Hepatocyte (in vitro differentiated cells): ENCODE measurements at regions not wholly inside any gene's neighbourhood (a gene's known extent, or its start where the extent isn't known, plus 50 kb on each side); places are given as distances from the start of the nearest gene placed in this dataset.

Experiments used
- DNase-seq: peaks from one replicate; pipeline ENCODE4 v3.0.0-alpha.2; 2016; ENCODE audit warnings: low spot score
- H2AFZ ChIP-seq: fragments of 200-600 bp; sonication (generic); 2 replicates; pipeline ENCODE4 v1.6.0; 2016; ENCODE audit warnings: antibody characterized with exemption, mild to moderate bottlenecking
- H3K27ac ChIP-seq: fragments of 200-600 bp; sonication (generic); 2 replicates; pipeline ENCODE4 v1.5.1; 2016; ENCODE audit warnings: mild to moderate bottlenecking
- H3K27me3 ChIP-seq: fragments of 200-600 bp; sonication (generic); 2 replicates; pipeline ENCODE4 v1.6.1; 2016
- H3K36me3 ChIP-seq: fragments of 200-600 bp; sonication (generic); replicated peaks from 2 replicates; pipeline ENCODE4 v1.5.1; 2016; ENCODE audit warnings: low read depth; ENCODE audit not compliant: insufficient read depth
- H3K4me1 ChIP-seq: fragments of 200-600 bp; sonication (generic); 2 replicates; pipeline ENCODE4 v1.5.1; 2016; ENCODE audit warnings: mild to moderate bottlenecking, moderate library complexity; ENCODE audit not compliant: insufficient read depth
- H3K4me2 ChIP-seq: fragments of 200-600 bp; sonication (generic); 2 replicates; pipeline ENCODE4 v1.6.0; 2016
- H3K4me3 ChIP-seq: fragments of 200-600 bp; sonication (generic); 2 replicates; pipeline ENCODE4 v1.5.1; 2016; ENCODE audit warnings: mild to moderate bottlenecking
- H3K79me2 ChIP-seq: fragments of 200-600 bp; sonication (generic); 2 replicates; pipeline ENCODE4 v1.6.0; 2017; ENCODE audit warnings: mild to moderate bottlenecking
- H3K9me2 ChIP-seq: fragments of 200-600 bp; sonication (generic); replicated peaks from 2 replicates; pipeline ENCODE4 v1.6.0; 2017; ENCODE audit warnings: mild to moderate bottlenecking; ENCODE audit not compliant: insufficient read depth
- H3K9me3 ChIP-seq: fragments of 200-600 bp; sonication (generic); 2 replicates; pipeline ENCODE4 v1.5.1; 2016; ENCODE audit warnings: low read depth, mild to moderate bottlenecking
- H4K20me1 ChIP-seq: fragments of 200-600 bp; sonication (generic); 2 replicates; pipeline ENCODE4 v1.6.0; 2016; ENCODE audit warnings: mild to moderate bottlenecking; ENCODE audit not compliant: insufficient read depth, poor library complexity, severe bottlenecking
- EZH2 ChIP-seq: fragments of 200-600 bp; sonication (generic); IDR thresholded peaks from 2 replicates; pipeline ENCODE4 v1.6.1; 2016; ENCODE audit warnings: antibody characterized with exemption, mild to moderate bottlenecking, borderline replicate concordance
- EZH2phosphoT487 ChIP-seq: fragments of 200-600 bp; sonication (generic); IDR thresholded peaks from one replicate; pipeline ENCODE4 v1.6.1; 2018; ENCODE audit warnings: antibody characterized with exemption, mild to moderate bottlenecking, low read depth, moderate library complexity; ENCODE audit not compliant: unreplicated experiment, severe bottlenecking
- WGBS: methylation state at CpG from one replicate; pipeline ENCODE4 v1.1.6; 2016; ENCODE audit warnings: low lambda C conversion rate; ENCODE audit errors: missing lambda C conversion rate; 5-methylcytosine and 5-hydroxymethylcytosine counted together
- TF ChIP-seq, protein P1 (sequence below): fragments of 200-600 bp; sonication (generic); IDR thresholded peaks from 2 replicates; pipeline ENCODE4 v1.5.1; 2016; ENCODE audit warnings: antibody characterized with exemption, mild to moderate bottlenecking; ENCODE audit not compliant: poor library complexity

DNA sequence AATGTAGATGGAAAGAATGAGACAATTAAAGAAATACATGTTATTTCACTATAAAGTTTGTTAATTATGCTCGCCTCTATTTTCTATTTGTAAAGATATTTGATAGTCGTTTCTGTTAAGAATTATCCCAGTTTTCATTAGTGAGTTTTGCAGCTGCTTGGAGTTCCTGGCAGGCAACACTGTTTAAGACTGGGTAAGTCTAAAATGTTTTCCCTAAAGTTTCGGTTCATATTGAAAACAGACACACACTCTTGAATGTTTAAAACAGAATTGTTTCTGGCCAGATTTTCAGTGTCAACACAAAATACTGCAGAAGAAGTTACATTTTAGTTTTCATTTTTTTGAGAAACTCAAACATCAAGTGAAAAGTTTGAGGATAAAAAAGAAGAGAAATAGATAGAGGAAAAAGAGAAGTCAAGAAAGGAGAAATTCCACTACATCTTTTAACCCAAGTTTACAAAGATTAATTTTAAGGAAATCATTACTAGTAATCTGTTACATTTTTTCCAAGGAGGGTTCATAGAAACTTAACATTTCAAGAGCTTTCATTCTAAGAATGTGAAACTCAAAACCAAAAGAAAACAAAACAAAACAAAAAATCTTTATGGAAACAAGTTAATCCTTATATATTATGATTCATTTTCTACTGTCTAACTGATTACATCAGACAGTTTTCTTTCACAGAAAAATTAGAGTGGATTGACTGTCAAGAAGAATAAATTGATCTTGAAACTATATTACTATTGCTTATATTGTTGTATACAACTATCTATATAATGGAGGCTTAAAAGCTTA is 305.5 kb downstream of the FAT4 start:
- TF ChIP-seq, protein P1, sequence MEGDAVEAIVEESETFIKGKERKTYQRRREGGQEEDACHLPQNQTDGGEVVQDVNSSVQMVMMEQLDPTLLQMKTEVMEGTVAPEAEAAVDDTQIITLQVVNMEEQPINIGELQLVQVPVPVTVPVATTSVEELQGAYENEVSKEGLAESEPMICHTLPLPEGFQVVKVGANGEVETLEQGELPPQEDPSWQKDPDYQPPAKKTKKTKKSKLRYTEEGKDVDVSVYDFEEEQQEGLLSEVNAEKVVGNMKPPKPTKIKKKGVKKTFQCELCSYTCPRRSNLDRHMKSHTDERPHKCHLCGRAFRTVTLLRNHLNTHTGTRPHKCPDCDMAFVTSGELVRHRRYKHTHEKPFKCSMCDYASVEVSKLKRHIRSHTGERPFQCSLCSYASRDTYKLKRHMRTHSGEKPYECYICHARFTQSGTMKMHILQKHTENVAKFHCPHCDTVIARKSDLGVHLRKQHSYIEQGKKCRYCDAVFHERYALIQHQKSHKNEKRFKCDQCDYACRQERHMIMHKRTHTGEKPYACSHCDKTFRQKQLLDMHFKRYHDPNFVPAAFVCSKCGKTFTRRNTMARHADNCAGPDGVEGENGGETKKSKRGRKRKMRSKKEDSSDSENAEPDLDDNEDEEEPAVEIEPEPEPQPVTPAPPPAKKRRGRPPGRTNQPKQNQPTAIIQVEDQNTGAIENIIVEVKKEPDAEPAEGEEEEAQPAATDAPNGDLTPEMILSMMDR = no peak
- TF ChIP-seq EZH2phosphoT487 (no peak), EZH2 (no peak)
- WGBS = 59% methylated on average over 3 of the region's 3 CpGs
- no peak for DNase-seq
- H3K4me3 ChIP-seq = no peak overlapping the region
- H3K27ac ChIP-seq = no peak overlapping the region
- H3K9me3 ChIP-seq = no peaks in the 10 kb centered on the region
- no peaks in the 10 kb centered on the region for H3K4me1 ChIP-seq
- H4K20me1 ChIP-seq = no peaks in the 10 kb centered on the region
- H3K4me2 ChIP-seq = peak overlapping the region; percentile 38
- no peak overlapping the region for H2AFZ ChIP-seq
- no peaks in the 10 kb centered on the region for H3K79me2 ChIP-seq
- no peaks in the 10 kb centered on the region for H3K9me2 ChIP-seq
- no peaks in the 10 kb centered on the region for H3K27me3 ChIP-seq
- H3K36me3 ChIP-seq = no peaks in the 10 kb centered on the region

DNA sequence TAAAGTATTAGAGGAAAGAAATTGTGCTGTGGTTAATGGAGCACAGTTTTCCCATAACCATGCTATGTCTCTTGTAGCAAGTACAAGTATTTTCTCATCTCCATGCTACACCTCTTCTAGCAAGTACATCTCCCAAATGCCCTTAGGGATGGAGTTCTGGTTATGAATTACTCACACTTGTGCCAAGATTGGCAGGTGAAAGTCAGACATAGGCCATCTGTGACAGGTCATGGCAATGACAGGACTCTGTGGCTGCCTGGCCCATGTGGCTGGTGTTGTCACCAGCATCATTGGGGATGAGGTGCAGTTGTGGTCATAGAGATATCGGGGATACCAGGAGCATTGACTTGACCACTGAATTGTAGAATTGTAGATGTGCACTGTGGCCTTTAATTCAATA is 310.2 kb downstream of the FAT4 start:
- no peaks in the 10 kb centered on the region for H3K79me2 ChIP-seq
- H3K9me2 ChIP-seq = no peaks in the 10 kb centered on the region
- H2AFZ ChIP-seq = no peak overlapping the region
- no peaks in the 10 kb centered on the region for H3K27me3 ChIP-seq
- H3K36me3 ChIP-seq = no peaks in the 10 kb centered on the region
- H3K4me1 ChIP-seq = no peaks in the 10 kb centered on the region
- no peak overlapping the region for H3K27ac ChIP-seq
- H3K4me3 ChIP-seq = no peak overlapping the region
- WGBS = 100% methylated on average over 1 of the region's 1 CpG
- H3K9me3 ChIP-seq = no peaks in the 10 kb centered on the region
- TF ChIP-seq, protein P1 = no peak
- TF ChIP-seq EZH2 = no peak
- no peak for TF ChIP-seq EZH2phosphoT487
- no peak for DNase-seq
- no peak overlapping the region for H3K4me2 ChIP-seq
- H4K20me1 ChIP-seq = no peaks in the 10 kb centered on the region

DNA sequence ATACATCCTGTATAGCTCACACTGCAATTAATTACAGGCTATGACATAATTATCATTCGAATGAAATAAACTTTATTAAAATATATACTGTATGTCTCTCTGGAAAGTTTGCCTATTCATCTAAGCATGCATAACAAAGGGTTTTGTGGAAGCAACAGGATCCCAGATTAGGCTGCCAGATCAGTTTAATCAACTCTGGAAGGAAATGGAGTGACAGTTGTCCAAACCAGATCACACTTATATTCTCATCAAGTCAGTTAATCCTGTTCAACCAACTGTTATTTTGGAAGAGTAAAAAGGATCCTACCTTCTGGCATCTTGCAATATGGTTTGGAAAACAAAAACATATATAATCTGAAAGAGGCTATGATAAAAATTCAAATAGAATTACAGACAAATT is 312.2 kb downstream of the FAT4 start:
- DNase-seq = no peak
- no peaks in the 10 kb centered on the region for H3K9me2 ChIP-seq
- no peaks in the 10 kb centered on the region for H3K27me3 ChIP-seq
- no peaks in the 10 kb centered on the region for H3K9me3 ChIP-seq
- H4K20me1 ChIP-seq = no peaks in the 10 kb centered on the region
- H3K4me3 ChIP-seq = no peak overlapping the region
- H3K4me1 ChIP-seq = no peaks in the 10 kb centered on the region
- 94% methylated on average over 1 of the region's 1 CpG for WGBS
- no peak overlapping the region for H2AFZ ChIP-seq
- H3K27ac ChIP-seq = no peak overlapping the region
- no peak overlapping the region for H3K4me2 ChIP-seq
- TF ChIP-seq, protein P1 = no peak
- TF ChIP-seq EZH2phosphoT487 (no peak), EZH2 (no peak)
- H3K36me3 ChIP-seq = no peaks in the 10 kb centered on the region
- H3K79me2 ChIP-seq = no peaks in the 10 kb centered on the region
